Subcutaneous abdominal adipose tissue (tissue), 5 donors: ENCODE measurements at regions not wholly inside any gene's neighbourhood (a gene's known extent, or its start where the extent isn't known, plus 50 kb on each side); places are given as distances from the start of the nearest gene placed in this dataset.

ENCODE experiments used
- H3K27ac ChIP-seq: one replicate; pipeline ENCODE4 v1.7.0; 2013; ENCODE audit warnings: low read depth, mild to moderate bottlenecking, inconsistent platforms, low read length, moderate library complexity
- H3K27me3 ChIP-seq, 5 donors: one replicate each; pipeline ENCODE4 v1.7.0; 2013; ENCODE audit warnings: low read length in 5 of 5, inconsistent platforms in 1 of 5; ENCODE audit not compliant: control insufficient read depth in 5 of 5, insufficient read depth in 4 of 5
- H3K36me3 ChIP-seq, 5 donors: one replicate each; pipeline ENCODE4 v1.7.0; 2013; ENCODE audit warnings: low read length in 5 of 5; ENCODE audit not compliant: control insufficient read depth in 5 of 5, insufficient read depth in 5 of 5
- H3K4me1 ChIP-seq, 5 donors: one replicate each; pipeline ENCODE4 v1.7.0; 2013; ENCODE audit warnings: low read length in 5 of 5, mild to moderate bottlenecking in 3 of 5, moderate library complexity in 1 of 5; ENCODE audit not compliant: control insufficient read depth in 5 of 5, insufficient read depth in 5 of 5
- H3K4me3 ChIP-seq, 5 donors: one replicate each; pipeline ENCODE4 v1.7.0; 2013; ENCODE audit warnings: low read length in 5 of 5, low read depth in 1 of 5
- H3K9ac ChIP-seq, 5 donors: one replicate each; pipeline ENCODE4 v1.7.0; 2013; ENCODE audit warnings: low read length in 5 of 5, mild to moderate bottlenecking in 4 of 5, moderate library complexity in 3 of 5
- H3K9me3 ChIP-seq, 5 donors: one replicate each; pipeline ENCODE4 v1.7.0; 2013; ENCODE audit warnings: low read length in 5 of 5; ENCODE audit not compliant: control insufficient read depth in 5 of 5
- donor health status: healthy.
- donor health status: healthy.
- donor health status: healthy.
- donor health status: healthy.
- donor health status: healthy.

DNA sequence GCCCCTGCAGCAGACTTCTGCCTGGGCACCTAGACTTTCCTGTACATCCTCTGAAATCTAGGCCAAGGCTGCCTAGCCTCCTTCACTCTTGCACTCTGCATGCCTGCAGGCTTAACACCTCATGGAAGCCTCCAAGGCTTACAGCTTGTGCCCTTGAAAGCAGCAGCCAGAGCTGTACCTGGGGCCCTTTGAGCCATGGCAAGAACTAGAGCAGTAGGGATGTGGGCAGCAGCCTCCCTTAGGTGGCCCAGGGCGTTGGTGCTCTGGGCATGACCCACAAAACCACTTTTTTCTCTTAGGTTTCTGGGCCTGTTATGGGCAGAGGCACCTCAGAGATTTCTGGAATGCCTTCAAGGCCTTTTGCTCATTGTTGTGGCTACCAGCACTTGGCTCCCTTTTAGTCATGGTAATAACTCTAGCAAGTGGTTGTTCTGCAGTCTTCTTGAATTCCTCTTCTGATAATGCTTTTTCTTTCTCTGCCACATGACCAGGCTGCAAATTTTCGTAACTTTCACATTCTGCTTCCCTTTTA, 606.2 kb downstream of the TLE4 start:
- H3K4me3 ChIP-seq, result no peak overlapping the region
- no peaks in the 10 kb centered on the region for H3K27me3 ChIP-seq
- H3K27ac ChIP-seq, result no peak overlapping the region
- H3K9ac ChIP-seq, result no peak overlapping the region
- peaks cover 0 to 6% (median 3%) of the 10 kb centered on the region in 5 donors for H3K9me3 ChIP-seq
- H3K4me1 ChIP-seq, result no peaks in the 10 kb centered on the region
- no peaks in the 10 kb centered on the region for H3K36me3 ChIP-seq

DNA sequence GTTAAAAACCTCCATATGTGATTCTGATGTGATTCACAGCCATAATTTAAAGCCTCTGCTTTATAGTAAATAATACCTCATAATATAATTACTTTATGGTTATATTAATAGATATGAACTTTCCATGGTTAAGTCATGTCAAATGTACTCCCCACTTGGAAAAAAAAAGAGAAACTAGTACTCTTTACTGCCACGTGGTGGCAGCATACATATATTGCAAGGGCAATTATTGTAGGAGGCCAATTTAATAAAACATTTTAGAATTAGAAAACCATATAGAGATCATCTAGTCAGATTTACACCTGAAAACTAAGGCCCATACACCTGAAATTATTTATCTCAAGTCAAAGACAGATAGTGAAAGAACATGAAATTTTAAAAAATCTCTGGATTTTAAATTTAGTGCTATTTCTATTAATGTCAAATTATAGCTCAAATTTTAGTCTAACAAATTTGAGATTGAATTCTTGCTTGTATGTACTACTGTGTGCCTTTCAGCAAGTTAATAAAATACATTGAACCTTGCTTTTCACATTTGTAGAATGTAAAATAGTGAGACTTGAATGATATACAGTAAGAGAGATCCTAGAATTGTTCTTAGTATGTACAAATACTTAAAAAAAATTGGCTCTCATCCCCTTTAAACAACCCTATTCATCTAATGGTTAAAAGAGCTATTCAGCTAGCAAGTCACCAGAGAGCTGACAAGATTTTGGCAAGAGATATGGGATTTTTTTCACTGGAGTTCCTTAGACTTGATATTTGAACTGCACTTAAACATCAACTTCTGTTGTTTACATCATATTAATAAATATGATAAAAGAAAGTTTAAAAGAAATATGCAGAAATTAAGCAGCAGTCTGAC, 603.8 kb downstream of the TLE4 start:
- H3K4me3 ChIP-seq, result no peak overlapping the region
- H3K4me1 ChIP-seq, result no peaks in the 10 kb centered on the region

DNA sequence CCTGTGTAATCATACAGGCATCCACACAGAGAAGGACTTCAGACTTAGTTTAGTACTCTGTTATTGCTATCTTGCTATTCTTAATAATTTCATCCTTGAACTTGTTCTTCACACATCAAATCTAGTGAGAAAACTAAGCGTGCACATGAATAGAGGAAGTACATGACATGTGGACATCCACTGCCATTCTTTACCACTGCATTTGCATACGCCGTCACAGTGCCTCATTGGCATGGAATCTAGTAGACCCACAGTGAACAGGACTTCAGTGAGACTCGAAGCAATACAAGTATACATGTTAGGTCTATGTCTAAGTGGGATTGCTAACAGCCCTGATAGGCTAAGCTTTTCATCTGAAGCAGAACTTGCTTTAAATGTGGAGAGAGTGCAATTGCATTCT, 592.1 kb downstream of the TLE4 start:
- H3K4me3 ChIP-seq, result no peak overlapping the region
- H3K9ac ChIP-seq, result no peak overlapping the region
- H3K27me3 ChIP-seq, result peaks cover 0 to 3% (median 0%) of the 10 kb centered on the region in 5 donors
- H3K4me1 ChIP-seq, result no peaks in the 10 kb centered on the region
- H3K27ac ChIP-seq, result no peak overlapping the region
- H3K36me3 ChIP-seq, result no peaks in the 10 kb centered on the region
- no peaks in the 10 kb centered on the region for H3K9me3 ChIP-seq

More for the DNA sequence above, 603.8 kb downstream of the TLE4 start:
- no peaks in the 10 kb centered on the region for H3K36me3 ChIP-seq
- no peak overlapping the region for H3K27ac ChIP-seq
- H3K27me3 ChIP-seq, result no peaks in the 10 kb centered on the region
- peaks cover 0 to 3% (median 0%) of the 10 kb centered on the region in 5 donors for H3K9me3 ChIP-seq
- H3K9ac ChIP-seq, result no peak overlapping the region

DNA sequence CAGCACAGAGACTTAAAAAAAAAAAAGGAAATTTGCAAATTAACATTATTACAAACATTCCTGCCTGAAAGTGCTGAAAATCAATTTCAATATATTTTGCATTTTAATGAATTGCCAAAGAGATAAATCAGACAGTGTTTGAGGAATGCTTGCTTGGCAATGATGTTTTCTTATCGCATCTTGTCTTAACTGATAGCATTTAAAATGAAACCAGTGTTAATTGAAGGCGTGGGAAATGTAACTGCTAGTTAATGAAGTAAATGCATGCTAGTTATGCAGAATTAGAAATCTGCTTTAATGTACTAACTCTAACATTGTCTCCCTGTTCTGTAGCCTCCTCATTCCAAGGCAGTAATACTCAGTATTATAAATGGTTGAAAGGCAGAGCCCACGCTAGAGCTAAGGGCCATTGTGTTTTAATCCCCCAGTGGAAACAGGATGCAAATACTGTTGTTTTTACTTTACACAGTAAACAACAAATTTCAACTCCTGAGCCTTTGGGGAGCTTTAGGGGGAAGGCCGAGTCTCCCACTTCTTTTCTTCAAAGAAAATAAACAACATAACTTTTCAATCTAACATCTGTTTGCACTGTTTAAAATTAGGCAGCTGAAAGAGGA, 586.9 kb downstream of the TLE4 start:
- Histone ChIP-seq H3K27ac (no peak overlapping the region), H3K9me3 (no peaks in the 10 kb centered on the region), H3K4me3 (no peak overlapping the region), H3K36me3 (no peaks in the 10 kb centered on the region), H3K9ac (no peak overlapping the region), H3K27me3 (peaks cover 0 to 3% (median 0%) of the 10 kb centered on the region in 5 donors), H3K4me1 (peaks cover 0 to 17% (median 0%) of the 10 kb centered on the region in 5 donors)

DNA sequence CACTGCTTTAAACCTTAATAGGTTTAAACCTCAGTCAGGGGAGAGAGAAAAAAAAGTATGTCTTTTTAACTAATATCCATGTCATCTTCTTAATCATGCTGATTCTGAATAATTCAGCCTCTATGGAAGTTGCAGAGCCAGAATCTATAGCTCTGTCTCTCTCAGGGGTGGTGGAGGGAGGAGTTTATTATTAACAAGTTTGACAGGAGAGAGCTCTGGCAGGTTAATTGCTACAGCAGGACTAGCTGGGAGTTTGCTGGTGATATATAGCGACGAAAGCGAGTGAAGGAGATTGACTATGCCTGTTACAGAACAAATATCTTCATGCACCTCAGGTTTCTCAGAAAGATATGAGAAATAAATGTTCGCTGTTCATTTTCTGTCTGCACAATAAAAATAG, 586.4 kb downstream of the TLE4 start:
- H3K9me3 ChIP-seq, result no peaks in the 10 kb centered on the region
- peaks cover 0 to 3% (median 0%) of the 10 kb centered on the region in 5 donors for H3K27me3 ChIP-seq
- H3K36me3 ChIP-seq, result no peaks in the 10 kb centered on the region
- peaks cover 0 to 17% (median 0%) of the 10 kb centered on the region in 5 donors for H3K4me1 ChIP-seq
- no peak overlapping the region for H3K4me3 ChIP-seq
- no peak overlapping the region for H3K9ac ChIP-seq
- H3K27ac ChIP-seq, result no peak overlapping the region

DNA sequence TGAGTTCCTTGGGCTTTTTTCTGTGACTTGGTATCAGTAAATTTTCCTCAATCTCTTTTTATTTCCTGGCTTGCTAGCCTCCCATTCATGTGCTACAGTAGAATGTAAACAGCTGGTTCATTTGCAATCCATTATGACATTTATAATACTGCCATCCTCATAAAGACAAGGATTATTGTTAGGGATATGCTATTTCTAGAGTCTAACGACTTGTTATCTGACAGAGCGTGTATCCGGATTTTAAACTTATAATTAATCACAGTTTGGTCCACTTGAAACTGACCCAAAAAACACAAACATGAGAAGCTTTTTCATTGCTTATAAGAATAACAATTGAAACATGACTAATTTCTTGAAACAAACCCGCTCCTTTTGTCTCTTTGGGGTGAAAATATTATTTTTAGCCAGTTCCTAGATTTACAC, 585.8 kb downstream of the TLE4 start:
- Histone ChIP-seq H3K4me1 (peaks cover 0 to 17% (median 0%) of the 10 kb centered on the region in 5 donors), H3K27ac (no peak overlapping the region), H3K27me3 (no peaks in the 10 kb centered on the region), H3K4me3 (no peak overlapping the region), H3K9ac (no peak overlapping the region), H3K9me3 (no peaks in the 10 kb centered on the region), H3K36me3 (no peaks in the 10 kb centered on the region)

DNA sequence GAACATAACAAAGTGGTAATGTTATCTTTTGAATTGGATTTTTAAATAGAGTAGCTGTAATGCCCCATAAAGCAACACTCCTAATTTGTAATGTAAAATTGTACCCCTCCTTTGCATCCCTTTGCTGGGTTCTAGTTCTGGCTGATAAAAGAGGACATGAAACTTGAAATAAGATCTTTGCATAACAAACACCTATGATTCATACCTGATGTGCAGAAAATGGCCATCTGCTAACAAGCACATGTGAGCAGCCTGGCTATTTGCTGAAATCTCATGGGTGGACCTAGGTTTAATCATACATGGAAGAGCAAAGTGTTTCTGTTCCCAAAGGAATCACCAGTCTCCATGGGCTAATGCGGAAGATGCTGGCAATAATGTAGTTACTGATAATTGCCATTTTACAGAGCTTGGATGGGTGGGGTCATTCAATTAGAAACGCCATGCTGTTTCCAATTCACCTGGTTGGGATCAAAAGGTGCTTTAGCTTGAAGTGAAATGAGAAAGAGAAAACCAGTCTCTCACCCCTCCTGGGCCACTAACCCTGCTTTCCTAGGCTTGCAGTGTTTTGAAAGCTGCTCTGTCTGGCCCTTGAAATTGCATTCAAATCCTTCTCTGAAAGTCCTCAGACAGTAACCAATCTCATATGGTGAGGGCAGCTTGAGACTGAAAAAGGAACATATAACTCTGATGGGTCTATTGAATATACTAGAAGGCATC, 585.1 kb downstream of the TLE4 start:
- no peak overlapping the region for H3K4me3 ChIP-seq
- no peak overlapping the region for H3K27ac ChIP-seq
- H3K27me3 ChIP-seq, result no peaks in the 10 kb centered on the region
- no peaks in the 10 kb centered on the region for H3K9me3 ChIP-seq
- peaks cover 0 to 17% (median 0%) of the 10 kb centered on the region in 5 donors for H3K4me1 ChIP-seq
- no peaks in the 10 kb centered on the region for H3K36me3 ChIP-seq
- no peak overlapping the region for H3K9ac ChIP-seq

DNA sequence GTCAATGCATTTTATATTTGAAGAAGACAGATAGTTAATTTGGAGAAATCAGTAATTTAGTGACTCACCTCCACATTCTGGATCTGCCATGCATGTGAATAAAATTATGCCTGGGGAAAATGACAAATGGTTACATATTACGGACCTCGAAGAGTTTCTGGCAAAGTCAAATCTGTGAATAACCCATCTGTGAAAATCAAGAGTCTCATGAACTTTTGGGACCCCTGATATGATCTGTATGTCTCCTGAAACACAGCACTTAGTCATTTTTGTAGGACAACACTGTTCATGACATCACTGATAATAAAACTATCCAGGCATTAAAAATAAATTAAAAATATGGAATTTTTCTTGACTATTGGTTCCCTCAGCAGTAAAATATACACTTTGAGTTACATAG, 584.5 kb downstream of the TLE4 start:
- Histone ChIP-seq H3K4me3 (no peak overlapping the region), H3K36me3 (no peaks in the 10 kb centered on the region), H3K9me3 (no peaks in the 10 kb centered on the region)

DNA sequence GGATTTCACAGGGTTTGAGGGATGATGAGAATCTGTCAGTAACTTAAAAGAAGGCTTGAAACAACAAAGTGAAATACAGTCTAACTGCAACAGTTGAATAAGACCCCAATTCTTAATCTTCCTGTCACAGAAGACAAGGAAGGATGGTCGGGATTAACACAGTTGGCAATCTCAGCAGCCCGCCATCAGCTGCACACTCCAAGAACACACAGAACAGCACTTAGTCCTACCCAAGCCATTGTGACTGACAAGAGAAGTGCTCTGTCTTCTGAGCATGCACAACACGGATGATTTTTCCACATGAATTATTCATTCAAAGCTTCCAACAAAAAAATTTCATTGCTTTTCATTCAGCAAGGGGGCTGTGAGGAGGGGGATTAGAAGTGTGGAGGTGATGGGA, 576.1 kb downstream of the TLE4 start:
- no peaks in the 10 kb centered on the region for H3K4me1 ChIP-seq

More for the DNA sequence above, 584.5 kb downstream of the TLE4 start:
- Histone ChIP-seq H3K9ac (no peak overlapping the region), H3K27me3 (no peaks in the 10 kb centered on the region), H3K4me1 (peaks cover 0 to 17% (median 0%) of the 10 kb centered on the region in 5 donors), H3K27ac (no peak overlapping the region)

More for the DNA sequence above, 576.1 kb downstream of the TLE4 start:
- Histone ChIP-seq H3K4me3 (no peak overlapping the region), H3K27ac (no peak overlapping the region), H3K9me3 (no peaks in the 10 kb centered on the region), H3K36me3 (no peaks in the 10 kb centered on the region), H3K9ac (no peak overlapping the region), H3K27me3 (no peaks in the 10 kb centered on the region)
